Upper lobe of left lung (tissue), 6 donors: ENCODE measurements at regions not wholly inside any gene's neighbourhood (a gene's known extent, or its start where the extent isn't known, plus 50 kb on each side); places are given as distances from the start of the nearest gene placed in this dataset.

Source experiments
- ATAC-seq, 2 donors: fragments of 200-7000 bp; cut with Tn5 transposase; one replicate each; pipeline ENCODE4 v1.9.1; 2022; ENCODE audit warnings: mild to moderate bottlenecking in 2 of 2, moderate library complexity in 2 of 2; ENCODE audit not compliant: low FRiP score in 2 of 2
- DNase-seq, 2 donors: peaks; one replicate each; pipeline ENCODE4 v3.0.0-alpha.2; 2019 to 2020
- H3K27ac ChIP-seq, 4 donors: fragments of 200-600 bp; sonication (generic); one replicate each; pipeline ENCODE4 v1.5.1; 2016 to 2019
- H3K27me3 ChIP-seq, 4 donors: fragments of 200-600 bp; sonication (generic); one replicate each; pipeline ENCODE4 v1.5.1; 2017 to 2019
- H3K36me3 ChIP-seq, 4 donors: fragments of 200-600 bp; sonication (generic); one replicate each; pipeline ENCODE4 v1.5.1; 2016 to 2019
- H3K4me1 ChIP-seq, 4 donors: fragments of 200-600 bp; sonication (generic); one replicate each; pipeline ENCODE4 v1.5.1; 2018 to 2019
- H3K4me3 ChIP-seq, 4 donors: fragments of 200-600 bp; sonication (generic); one replicate each; pipeline ENCODE4 v1.5.1; 2017 to 2019; ENCODE audit warnings: mild to moderate bottlenecking in 2 of 4, moderate library complexity in 1 of 4
- H3K9me3 ChIP-seq, 4 donors: fragments of 200-600 bp; sonication (generic); one replicate each; pipeline ENCODE4 v1.5.1; 2018 to 2019
- CTCF ChIP-seq, 6 experiments: fragments of 450-650 bp in 4 of 6; fragments of 200-600 bp in 2 of 6; sonication (generic) in 2 of 6; IDR thresholded peaks; one replicate each; pipeline ENCODE4 v1.5.1; 2016 to 2019; ENCODE audit warnings: antibody characterized with exemption in 6 of 6
- EP300 ChIP-seq, 4 donors: sonication (generic); formaldehyde crosslinking; IDR thresholded peaks; one replicate each; pipeline ENCODE4 v1.5.1; 2017; ENCODE audit warnings: antibody characterized with exemption in 4 of 4, control low read depth in 2 of 4
- POLR2A ChIP-seq, 4 donors: fragments of 450-650 bp; IDR thresholded peaks; one replicate each; pipeline ENCODE4 v1.5.1; 2016 to 2017; ENCODE audit warnings: antibody characterized with exemption in 4 of 4, mild to moderate bottlenecking in 2 of 4
- POLR2AphosphoS5 ChIP-seq, 2 donors: sonication (generic); formaldehyde crosslinking; IDR thresholded peaks; one replicate each; pipeline ENCODE4 v1.5.1; 2017; ENCODE audit warnings: antibody characterized with exemption in 2 of 2
- WGBS, 2 donors: methylation state at CpG; one replicate each; pipeline ENCODE4 v1.1.5; 2017 to 2018; 5-methylcytosine and 5-hydroxymethylcytosine counted together
- donor health status: DM: no; HTN: no; CAD: no; lungs with moderate emphysema.
- donor health status: DM: no; HTN: yes; CAD: no; lungs with severe emphysema.

- no peak overlapping the region for H3K4me3 ChIP-seq
- 91 to 92% methylated on average over 14 to 19 of the region's 19 CpGs for WGBS, 2 donors
- DNase-seq: no peak
Measured at GRCh38 chr11:70677232-70677916, 279.0 kb downstream of the CTTN start.

GRCh38 chr11:70678931-70679900 lies 280.9 kb downstream of the CTTN start:
- WGBS, 2 donors: 93 to 96% methylated on average over 18 to 26 of the region's 29 CpGs
- no peaks in the 10 kb centered on the region for H3K36me3 ChIP-seq
- ATAC-seq (no peak), DNase-seq (no peak)
- no peak overlapping the region for H3K4me3 ChIP-seq
- H3K27ac ChIP-seq: no peak overlapping the region
- H3K9me3 ChIP-seq: no peaks in the 10 kb centered on the region
- no peaks in the 10 kb centered on the region for H3K27me3 ChIP-seq
- no peak for TF ChIP-seq POLR2A (IDR thresholded peaks at IDR 0.05)
- TF ChIP-seq POLR2AphosphoS5 (IDR thresholded peaks at IDR 0.05): no peak
- TF ChIP-seq EP300 (IDR thresholded peaks at IDR 0.05): no peak
- no peak for TF ChIP-seq CTCF (IDR thresholded peaks at IDR 0.05)
- no peaks in the 10 kb centered on the region for H3K4me1 ChIP-seq

More at GRCh38 chr11:70677232-70677916, 279.0 kb downstream of the CTTN start:
- Histone ChIP-seq H3K36me3 (no peaks in the 10 kb centered on the region), H3K27me3 (no peaks in the 10 kb centered on the region), H3K4me1 (no peaks in the 10 kb centered on the region), H3K27ac (no peak overlapping the region), H3K9me3 (no peaks in the 10 kb centered on the region)
- ATAC-seq: no peak
- no peak for TF ChIP-seq CTCF (IDR thresholded peaks at IDR 0.05)

- Histone ChIP-seq H3K9me3 (no peaks in the 10 kb centered on the region), H3K27ac (no peak overlapping the region), H3K4me1 (no peaks in the 10 kb centered on the region), H3K27me3 (no peaks in the 10 kb centered on the region), H3K4me3 (no peak overlapping the region), H3K36me3 (no peaks in the 10 kb centered on the region)
- 74 to 84% methylated on average over 8 to 13 of the region's 13 CpGs for WGBS, 2 donors
- ATAC-seq (no peak), DNase-seq (no peak)
- TF ChIP-seq POLR2AphosphoS5 (IDR thresholded peaks at IDR 0.05) (no peak), POLR2A (IDR thresholded peaks at IDR 0.05) (no peak), EP300 (IDR thresholded peaks at IDR 0.05) (no peak), CTCF (IDR thresholded peaks at IDR 0.05) (no peak)
Measured at GRCh38 chr11:70680781-70681281, 282.5 kb downstream of the CTTN start.

GRCh38 chr11:70682056-70682455 lies 283.7 kb downstream of the CTTN start:
- no peak overlapping the region for H3K4me3 ChIP-seq
- no peak overlapping the region for H3K27ac ChIP-seq
- ATAC-seq (no peak), DNase-seq (no peak)
- H3K4me1 ChIP-seq: no peaks in the 10 kb centered on the region
- 92% methylated on average over 8 to 10 of the region's 10 CpGs for WGBS, 2 donors
- H3K27me3 ChIP-seq: no peaks in the 10 kb centered on the region
- H3K36me3 ChIP-seq: no peaks in the 10 kb centered on the region
- H3K9me3 ChIP-seq: no peaks in the 10 kb centered on the region
- TF ChIP-seq POLR2A (IDR thresholded peaks at IDR 0.05): no peak
- no peak for TF ChIP-seq POLR2AphosphoS5 (IDR thresholded peaks at IDR 0.05)
- TF ChIP-seq CTCF (IDR thresholded peaks at IDR 0.05): no peak
- no peak for TF ChIP-seq EP300 (IDR thresholded peaks at IDR 0.05)
